ENCODE measurements at regions not wholly inside any gene's neighbourhood (a gene's known extent, or its start where the extent isn't known, plus 50 kb on each side); places are given as distances from the start of the nearest gene placed in this dataset.

DNA sequence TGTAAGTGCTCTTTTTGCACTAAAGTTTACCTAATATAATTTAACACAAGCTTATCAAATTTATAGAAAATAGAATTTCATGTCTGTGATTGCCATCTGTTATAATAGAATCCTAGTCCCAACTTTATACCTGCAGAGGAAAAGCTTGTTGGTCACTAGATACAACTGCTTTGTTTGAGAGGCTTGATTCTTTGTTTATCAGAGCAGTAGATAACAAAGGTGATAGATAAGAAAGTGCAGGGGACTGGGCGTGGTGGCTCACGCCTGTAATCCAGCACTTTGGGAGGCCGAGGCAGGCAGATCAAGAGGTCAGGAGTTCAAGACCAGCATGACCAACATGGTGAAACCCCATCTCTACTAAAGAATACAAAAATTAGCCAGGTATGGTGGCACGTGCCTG is 528.0 kb downstream of the STK39 start:
- no peaks in the 10 kb centered on the region for H4K20me1 ChIP-seq (ENCODE audit: control insufficient read depth, extremely low read depth, insufficient read depth, low read length)
- H3K4me2 ChIP-seq (ENCODE audit: control insufficient read depth, extremely low read depth, insufficient read depth, low read depth, low read length) = no peak overlapping the region
- no peak overlapping the region for H3K9ac ChIP-seq (ENCODE audit: control insufficient read depth, extremely low read depth, insufficient read depth, low read length)
- no peaks in the 10 kb centered on the region for H3K9me3 ChIP-seq (ENCODE audit: control insufficient read depth, low read depth, low read length)
- no peaks in the 10 kb centered on the region for H3K36me3 ChIP-seq (ENCODE audit: control insufficient read depth in 2 of 2, extremely low read depth in 1 of 2, insufficient read depth in 2 of 2, low read length in 2 of 2)
- H3K9me1 ChIP-seq (ENCODE audit: control insufficient read depth, extremely low read depth, insufficient read depth, low read length) = no peaks in the 10 kb centered on the region
- no peaks in the 10 kb centered on the region for H3K79me2 ChIP-seq (ENCODE audit: control insufficient read depth, insufficient read depth, low read length)
- TF ChIP-seq, protein P1, sequence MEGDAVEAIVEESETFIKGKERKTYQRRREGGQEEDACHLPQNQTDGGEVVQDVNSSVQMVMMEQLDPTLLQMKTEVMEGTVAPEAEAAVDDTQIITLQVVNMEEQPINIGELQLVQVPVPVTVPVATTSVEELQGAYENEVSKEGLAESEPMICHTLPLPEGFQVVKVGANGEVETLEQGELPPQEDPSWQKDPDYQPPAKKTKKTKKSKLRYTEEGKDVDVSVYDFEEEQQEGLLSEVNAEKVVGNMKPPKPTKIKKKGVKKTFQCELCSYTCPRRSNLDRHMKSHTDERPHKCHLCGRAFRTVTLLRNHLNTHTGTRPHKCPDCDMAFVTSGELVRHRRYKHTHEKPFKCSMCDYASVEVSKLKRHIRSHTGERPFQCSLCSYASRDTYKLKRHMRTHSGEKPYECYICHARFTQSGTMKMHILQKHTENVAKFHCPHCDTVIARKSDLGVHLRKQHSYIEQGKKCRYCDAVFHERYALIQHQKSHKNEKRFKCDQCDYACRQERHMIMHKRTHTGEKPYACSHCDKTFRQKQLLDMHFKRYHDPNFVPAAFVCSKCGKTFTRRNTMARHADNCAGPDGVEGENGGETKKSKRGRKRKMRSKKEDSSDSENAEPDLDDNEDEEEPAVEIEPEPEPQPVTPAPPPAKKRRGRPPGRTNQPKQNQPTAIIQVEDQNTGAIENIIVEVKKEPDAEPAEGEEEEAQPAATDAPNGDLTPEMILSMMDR (optimal IDR thresholded peaks at IDR 0.05 in 1 of 3, IDR thresholded peaks at IDR 0.05 in 1 of 3, conservative IDR thresholded peaks at IDR 0.05 in 1 of 3; ENCODE audit: extremely low read depth in 1 of 3, insufficient read depth in 2 of 3, low read length in 3 of 3) = no peak
- TF ChIP-seq EZH2 (IDR thresholded peaks at IDR 0.05; ENCODE audit: low read length) = no peak
- no peaks in the 10 kb centered on the region for H3K4me1 ChIP-seq (ENCODE audit: control insufficient read depth, extremely low read depth, insufficient read depth, low read length)
- H3K27ac ChIP-seq (ENCODE audit: control insufficient read depth, insufficient read depth, low read length) = no peak overlapping the region
- no peak overlapping the region for H2AFZ ChIP-seq (ENCODE audit: control insufficient read depth, low read length)
- no peak for FAIRE-seq
- dilution Hi-C loops (cut with MboI; ENCODE audit: extremely low pct_ligation_motif_present, low sequenced_read_pairs) = no loop called here
- no peak for DNase-seq (ENCODE audit: low read depth, low spot score)
- H3K4me3 ChIP-seq (ENCODE audit: control insufficient read depth in 2 of 3, extremely low read depth in 1 of 3, insufficient read depth in 2 of 3, low read depth in 1 of 3, low read length in 3 of 3) = no peak overlapping the region
- no peaks in the 10 kb centered on the region for H3K27me3 ChIP-seq (ENCODE audit: control insufficient read depth, extremely low read depth, insufficient read depth, low read length)

DNA sequence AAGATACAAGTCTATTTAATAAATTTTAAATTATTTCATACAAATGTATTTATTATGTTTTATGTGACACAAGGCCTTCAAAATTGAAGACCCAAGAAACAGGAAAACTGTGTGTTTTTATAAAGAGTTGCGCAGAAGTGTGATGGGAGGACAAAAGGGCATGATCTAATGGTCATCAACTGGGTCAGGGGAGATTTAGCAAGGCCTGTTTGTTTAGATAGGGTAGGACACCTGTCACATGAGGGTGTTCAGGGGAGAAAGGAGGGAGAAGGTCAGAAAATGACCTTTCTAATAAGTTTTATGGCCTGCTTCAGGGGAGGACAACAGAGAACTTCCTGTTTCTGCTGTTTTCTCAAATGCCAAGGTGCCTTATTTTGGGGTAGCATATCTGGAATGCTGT is 528.8 kb downstream of the STK39 start:
- Histone ChIP-seq H3K27ac (ENCODE audit: control insufficient read depth, insufficient read depth, low read length) (no peak overlapping the region), H4K20me1 (ENCODE audit: control insufficient read depth, extremely low read depth, insufficient read depth, low read length) (no peaks in the 10 kb centered on the region), H3K4me2 (ENCODE audit: control insufficient read depth, extremely low read depth, insufficient read depth, low read depth, low read length) (no peak overlapping the region), H3K9me1 (ENCODE audit: control insufficient read depth, extremely low read depth, insufficient read depth, low read length) (no peaks in the 10 kb centered on the region), H3K4me3 (ENCODE audit: control insufficient read depth in 2 of 3, extremely low read depth in 1 of 3, insufficient read depth in 2 of 3, low read depth in 1 of 3, low read length in 3 of 3) (no peak overlapping the region), H3K9me3 (ENCODE audit: control insufficient read depth, low read depth, low read length) (no peaks in the 10 kb centered on the region), H3K4me1 (ENCODE audit: control insufficient read depth, extremely low read depth, insufficient read depth, low read length) (no peaks in the 10 kb centered on the region), H2AFZ (ENCODE audit: control insufficient read depth, low read length) (no peak overlapping the region), H3K79me2 (ENCODE audit: control insufficient read depth, insufficient read depth, low read length) (no peaks in the 10 kb centered on the region), H3K36me3 (ENCODE audit: control insufficient read depth in 2 of 2, extremely low read depth in 1 of 2, insufficient read depth in 2 of 2, low read length in 2 of 2) (no peaks in the 10 kb centered on the region), H3K9ac (ENCODE audit: control insufficient read depth, extremely low read depth, insufficient read depth, low read length) (no peak overlapping the region), H3K27me3 (ENCODE audit: control insufficient read depth, extremely low read depth, insufficient read depth, low read length) (no peaks in the 10 kb centered on the region)
- no peak for FAIRE-seq
- DNase-seq (ENCODE audit: low read depth, low spot score) = no peak
- dilution Hi-C loops (cut with MboI; ENCODE audit: extremely low pct_ligation_motif_present, low sequenced_read_pairs) = no loop called here
- no peak for TF ChIP-seq EZH2 (IDR thresholded peaks at IDR 0.05; ENCODE audit: low read length)
- TF ChIP-seq, protein P1 (optimal IDR thresholded peaks at IDR 0.05 in 1 of 3, IDR thresholded peaks at IDR 0.05 in 1 of 3, conservative IDR thresholded peaks at IDR 0.05 in 1 of 3; ENCODE audit: extremely low read depth in 1 of 3, insufficient read depth in 2 of 3, low read length in 3 of 3) = no peak

Data from keratinocyte (primary cell).